ENCODE measurements at regions not wholly inside any gene's neighbourhood (a gene's known extent, or its start where the extent isn't known, plus 50 kb on each side); places are given as distances from the start of the nearest gene placed in this dataset.
A peak's percentile ranks its signal among the peaks of the same experiment; 100 is the strongest.

- no peak for TF ChIP-seq CTCF (IDR thresholded peaks at IDR 0.05; ENCODE audit: low read depth, low read length)
- H3K4me3 ChIP-seq (replicated peaks in 1 of 2; ENCODE audit: low read depth in 2 of 2, low read length in 2 of 2): no peak overlapping the region
- DNase-seq (ENCODE audit: low read depth in 2 of 2): no peak
Observed at GRCh38 chr3:176946202-176946601, 251.1 kb downstream of the TBL1XR1 start.

DNA sequence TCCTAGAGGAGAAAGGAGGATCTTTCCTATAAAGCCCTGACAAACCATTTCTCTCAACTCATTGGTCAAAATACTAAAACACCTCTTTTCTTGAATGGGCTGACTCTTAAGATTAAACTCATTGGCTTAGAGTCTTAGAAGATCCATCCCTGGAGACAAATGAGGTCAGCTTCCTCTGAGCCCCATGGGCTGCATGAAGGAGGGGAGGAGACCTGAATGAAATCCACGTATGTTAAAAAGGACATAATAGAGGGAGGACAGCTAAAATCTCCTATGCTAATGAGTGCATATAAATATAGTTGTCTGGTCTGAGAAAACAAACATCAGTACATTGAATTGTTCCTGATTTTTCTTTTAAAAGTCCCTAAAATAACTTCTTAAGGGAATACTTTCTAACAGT is 255.0 kb downstream of the TBL1XR1 start:
- TF ChIP-seq CTCF (IDR thresholded peaks at IDR 0.05; ENCODE audit: low read depth, low read length): no peak
- DNase-seq (ENCODE audit: low read depth in 2 of 2): peak in 1 of 2 donors; percentile 22

DNA sequence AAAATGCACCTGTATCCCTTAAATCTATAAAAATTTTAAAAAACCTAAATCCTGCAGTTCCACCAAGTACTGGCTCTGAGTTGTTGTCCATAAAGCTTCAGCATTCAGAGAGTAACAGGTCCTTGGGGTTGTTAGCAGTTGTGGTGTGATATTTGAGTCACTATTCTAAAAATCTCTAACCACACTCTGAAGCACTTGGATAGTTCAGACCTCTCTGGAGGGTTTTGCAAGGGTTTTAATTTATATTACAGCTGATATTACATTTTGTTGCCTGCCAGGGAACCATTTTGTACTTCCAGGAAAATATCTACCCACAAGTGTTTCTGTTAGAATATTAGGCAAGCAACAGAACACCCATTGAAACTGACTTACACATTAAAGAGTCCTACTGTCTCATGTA is 255.6 kb downstream of the TBL1XR1 start:
- no peak for TF ChIP-seq CTCF (IDR thresholded peaks at IDR 0.05; ENCODE audit: low read depth, low read length)
- no peak for DNase-seq (ENCODE audit: low read depth in 2 of 2)
- no peak overlapping the region for H3K4me3 ChIP-seq (replicated peaks in 1 of 2; ENCODE audit: low read depth in 2 of 2, low read length in 2 of 2)

More for the DNA sequence above, 255.0 kb downstream of the TBL1XR1 start:
- H3K4me3 ChIP-seq (replicated peaks in 1 of 2; ENCODE audit: low read depth in 2 of 2, low read length in 2 of 2): no peak overlapping the region

DNA sequence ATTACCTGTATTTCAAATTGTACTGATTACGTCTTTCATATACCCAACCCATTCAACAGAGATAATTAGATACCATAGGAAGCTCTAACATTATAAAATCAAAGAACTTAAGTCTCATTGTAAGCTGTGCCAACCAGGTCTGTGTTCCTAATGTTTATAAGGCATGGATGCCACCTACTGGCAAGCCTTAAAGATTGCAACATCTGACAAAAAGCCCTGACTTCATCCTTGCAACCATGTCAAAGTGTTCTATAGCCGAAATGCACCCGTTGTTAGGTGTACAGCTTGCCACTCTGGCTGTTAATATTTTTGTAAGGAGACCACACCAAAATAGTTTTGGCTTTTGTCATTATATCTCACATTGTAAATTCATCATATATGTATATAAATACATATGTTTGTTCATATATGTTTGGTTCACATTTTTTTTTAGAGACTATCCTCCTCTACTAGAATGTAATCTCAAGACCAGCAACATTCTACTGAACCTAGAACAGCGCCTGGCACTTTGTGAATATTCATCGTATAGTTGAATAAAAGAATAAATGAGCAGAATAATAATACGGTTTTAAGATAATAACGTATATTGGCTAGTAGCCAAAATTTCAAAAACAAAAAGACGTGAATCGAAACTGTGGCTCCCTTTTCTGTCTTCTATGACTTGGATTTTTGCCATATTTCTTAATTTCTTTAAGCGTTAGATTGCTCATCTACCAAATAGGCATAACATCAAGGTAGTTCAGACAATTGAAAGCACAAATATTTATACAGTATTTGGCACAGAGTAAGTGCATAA is 258.1 kb downstream of the TBL1XR1 start:
- peak; percentile 70 for TF ChIP-seq CTCF (IDR thresholded peaks at IDR 0.05; ENCODE audit: low read depth, low read length)
- peak; percentile 90 to 91 for DNase-seq (ENCODE audit: low read depth in 2 of 2)
- H3K4me3 ChIP-seq (replicated peaks in 1 of 2; ENCODE audit: low read depth in 2 of 2, low read length in 2 of 2): no peak overlapping the region

- no peak overlapping the region for H3K4me3 ChIP-seq (replicated peaks in 1 of 2; ENCODE audit: low read depth in 2 of 2, low read length in 2 of 2)
- no peak for TF ChIP-seq CTCF (IDR thresholded peaks at IDR 0.05; ENCODE audit: low read depth, low read length)
- no peak for DNase-seq (ENCODE audit: low read depth in 2 of 2)
Observed at GRCh38 chr3:176937994-176938393, 259.3 kb downstream of the TBL1XR1 start.

GRCh38 chr3:176937541-176937940 is 259.7 kb downstream of the TBL1XR1 start:
- TF ChIP-seq CTCF (IDR thresholded peaks at IDR 0.05; ENCODE audit: low read depth, low read length): no peak
- DNase-seq (ENCODE audit: low read depth in 2 of 2): peak; percentile 21 to 38
- H3K4me3 ChIP-seq (replicated peaks in 1 of 2; ENCODE audit: low read depth in 2 of 2, low read length in 2 of 2): no peak overlapping the region

All from cardiac fibroblast (primary cell).